Nephron progenitor cell (in vitro differentiated cells): ENCODE measurements at regions not wholly inside any gene's neighbourhood (a gene's known extent, or its start where the extent isn't known, plus 50 kb on each side); places are given as distances from the start of the nearest gene placed in this dataset.

Experiments used
- DNase-seq: peaks from one replicate; pipeline ENCODE4 v3.0.0; 2021
- H3K27ac Mint-ChIP-seq: 2 replicates; pipeline ENCODE4 v1.8.0; 2021; ENCODE audit warnings: mild to moderate bottlenecking, moderate library complexity, mixed read lengths
- H3K27me3 Mint-ChIP-seq: 2 replicates; pipeline ENCODE4 v1.8.0; 2021; ENCODE audit warnings: mild to moderate bottlenecking, low read depth, mixed read lengths; ENCODE audit not compliant: poor library complexity
- H3K36me3 Mint-ChIP-seq: 2 replicates; pipeline ENCODE4 v1.8.0; 2021; ENCODE audit warnings: low read depth, mixed read lengths
- H3K4me1 Mint-ChIP-seq: 2 replicates; pipeline ENCODE4 v1.8.0; 2021; ENCODE audit warnings: mixed read lengths
- H3K4me3 Mint-ChIP-seq: 2 replicates; pipeline ENCODE4 v1.8.0; 2021; ENCODE audit warnings: mild to moderate bottlenecking, moderate library complexity, mixed read lengths
- H3K9me3 Mint-ChIP-seq: 2 replicates; pipeline ENCODE4 v1.8.0; 2021; ENCODE audit warnings: mild to moderate bottlenecking, moderate library complexity, mixed read lengths
- CTCF ChIP-seq: fragments of 200-600 bp; sonication (generic); IDR thresholded peaks from 2 replicates; pipeline ENCODE4 v1.5.0; 2021; ENCODE audit warnings: antibody characterized with exemption

GRCh38 chr6:153787341-153787606, 251.8 kb upstream of the OPRM1 start:
- Mint-ChIP-seq H3K9me3 (no peaks in the 10 kb centered on the region), H3K27me3 (peaks cover 3% of the 10 kb centered on the region), H3K4me3 (no peak overlapping the region), H3K27ac (no peak overlapping the region), H3K4me1 (no peaks in the 10 kb centered on the region), H3K36me3 (no peaks in the 10 kb centered on the region)
- no peak for TF ChIP-seq CTCF
- no peak for DNase-seq

GRCh38 chr6:153781306-153781705, 257.7 kb upstream of the OPRM1 start:
- H3K27ac Mint-ChIP-seq, result no peak overlapping the region
- TF ChIP-seq CTCF, result no peak
- peaks cover 5% of the 10 kb centered on the region for H3K9me3 Mint-ChIP-seq
- DNase-seq, result no peak
- H3K4me3 Mint-ChIP-seq, result no peak overlapping the region
- H3K36me3 Mint-ChIP-seq, result no peaks in the 10 kb centered on the region
- no peaks in the 10 kb centered on the region for H3K27me3 Mint-ChIP-seq
- H3K4me1 Mint-ChIP-seq, result no peaks in the 10 kb centered on the region

DNA sequence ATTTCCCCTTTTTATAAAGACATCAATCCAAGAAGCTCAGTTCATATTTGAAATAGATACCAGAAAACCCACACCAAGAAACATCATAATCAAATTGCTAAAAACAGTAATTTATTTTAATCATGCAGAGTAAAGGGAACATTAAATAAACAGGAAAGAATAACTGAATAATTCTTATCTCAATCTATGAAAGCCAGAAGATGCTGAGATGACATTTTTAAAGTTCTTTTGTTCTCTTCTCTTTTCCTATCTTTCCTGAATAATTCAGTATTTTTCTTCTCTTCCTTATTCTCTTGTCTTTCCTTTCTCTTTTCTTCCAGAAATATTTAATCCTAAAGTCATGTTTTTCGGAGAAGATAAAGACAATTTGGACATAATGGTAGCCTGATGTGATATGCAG, 259.0 kb upstream of the OPRM1 start:
- H3K4me1 Mint-ChIP-seq, result no peaks in the 10 kb centered on the region

DNA sequence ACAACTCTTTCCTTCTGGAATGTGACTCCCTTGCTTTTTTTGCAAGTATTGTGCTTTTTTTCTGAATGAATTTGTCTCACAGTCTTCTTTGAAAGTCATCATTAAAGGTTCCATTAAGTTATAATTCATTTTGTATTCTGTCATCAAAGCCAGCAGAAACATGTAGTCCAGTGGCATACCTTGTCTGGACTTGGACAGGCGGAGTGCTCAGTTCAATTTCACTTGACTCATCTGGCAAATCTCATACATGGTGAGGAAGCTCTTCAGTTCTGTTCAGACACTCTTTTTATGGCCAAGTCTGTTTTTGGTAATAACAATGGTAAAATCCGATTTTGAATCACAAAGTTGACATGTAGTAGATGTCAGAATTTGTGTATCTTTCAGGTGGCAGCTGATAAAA, 260.8 kb upstream of the OPRM1 start:
- Mint-ChIP-seq H3K4me1 (no peaks in the 10 kb centered on the region), H3K36me3 (no peaks in the 10 kb centered on the region), H3K4me3 (no peak overlapping the region), H3K9me3 (peaks cover 5% of the 10 kb centered on the region), H3K27ac (no peak overlapping the region), H3K27me3 (no peaks in the 10 kb centered on the region)
- no peak for DNase-seq
- no peak for TF ChIP-seq CTCF

More for the DNA sequence above, 259.0 kb upstream of the OPRM1 start:
- Mint-ChIP-seq H3K4me3 (no peak overlapping the region), H3K27me3 (no peaks in the 10 kb centered on the region), H3K27ac (no peak overlapping the region), H3K9me3 (peaks cover 5% of the 10 kb centered on the region), H3K36me3 (no peaks in the 10 kb centered on the region)
- DNase-seq, result no peak
- TF ChIP-seq CTCF, result no peak

- Mint-ChIP-seq H3K27ac (no peak overlapping the region), H3K4me1 (no peaks in the 10 kb centered on the region), H3K9me3 (no peaks in the 10 kb centered on the region), H3K4me3 (no peak overlapping the region), H3K36me3 (no peaks in the 10 kb centered on the region), H3K27me3 (peaks cover 5% of the 10 kb centered on the region)
- DNase-seq, result no peak
- no peak for TF ChIP-seq CTCF
These were observed 267.5 kb upstream of the OPRM1 start for GRCh38 chr6:153771577-153771976.

GRCh38 chr6:153767127-153767526, 271.9 kb upstream of the OPRM1 start:
- H3K9me3 Mint-ChIP-seq, result no peaks in the 10 kb centered on the region
- H3K27ac Mint-ChIP-seq, result no peak overlapping the region
- TF ChIP-seq CTCF, result no peak
- peaks cover 7% of the 10 kb centered on the region for H3K27me3 Mint-ChIP-seq
- no peak for DNase-seq
- H3K4me1 Mint-ChIP-seq, result no peaks in the 10 kb centered on the region
- H3K36me3 Mint-ChIP-seq, result no peaks in the 10 kb centered on the region
- no peak overlapping the region for H3K4me3 Mint-ChIP-seq
